ENCODE measurements at regions not wholly inside any gene's neighbourhood (a gene's known extent, or its start where the extent isn't known, plus 50 kb on each side); places are given as distances from the start of the nearest gene placed in this dataset.

GRCh38 chr10:20958225-20958624 is 61.1 kb upstream of the NEBL start:
- H3K27ac ChIP-seq = no peak overlapping the region
- no peak for TF ChIP-seq ZFX (IDR thresholded peaks at IDR 0.05; ENCODE audit: borderline replicate concordance)
- TF ChIP-seq CTCF (IDR thresholded peaks at IDR 0.05) = no peak

GRCh38 chr10:20957744-20958143 is 60.6 kb upstream of the NEBL start:
- no peak for TF ChIP-seq ZFX (IDR thresholded peaks at IDR 0.05; ENCODE audit: borderline replicate concordance)
- no peak for TF ChIP-seq CTCF (IDR thresholded peaks at IDR 0.05)
- H3K27ac ChIP-seq = no peak overlapping the region

GRCh38 chr10:20956843-20957242 is 59.7 kb upstream of the NEBL start:
- H3K27ac ChIP-seq = no peak overlapping the region
- no peak for TF ChIP-seq CTCF (IDR thresholded peaks at IDR 0.05)
- TF ChIP-seq ZFX (IDR thresholded peaks at IDR 0.05; ENCODE audit: borderline replicate concordance) = no peak

GRCh38 chr10:20955355-20955893 is 58.3 kb upstream of the NEBL start:
- no peak for TF ChIP-seq CTCF (IDR thresholded peaks at IDR 0.05)
- no peak for TF ChIP-seq ZFX (IDR thresholded peaks at IDR 0.05; ENCODE audit: borderline replicate concordance)
- no peak overlapping the region for H3K27ac ChIP-seq

- H3K27ac ChIP-seq = no peak overlapping the region
- TF ChIP-seq CTCF (IDR thresholded peaks at IDR 0.05) = no peak
- no peak for TF ChIP-seq ZFX (IDR thresholded peaks at IDR 0.05; ENCODE audit: borderline replicate concordance)
Observed at GRCh38 chr10:20954519-20954918, 57.4 kb upstream of the NEBL start.

- TF ChIP-seq CTCF (IDR thresholded peaks at IDR 0.05) (no peak), ZFX (IDR thresholded peaks at IDR 0.05; ENCODE audit: borderline replicate concordance) (no peak)
- no peak overlapping the region for H3K27ac ChIP-seq
Observed at GRCh38 chr10:20953120-20953519, 56.0 kb upstream of the NEBL start.

- no peak overlapping the region for H3K27ac ChIP-seq
Observed at GRCh38 chr10:20949967-20950366, 52.9 kb upstream of the NEBL start.

More at GRCh38 chr10:20949967-20950366, 52.9 kb upstream of the NEBL start:
- TF ChIP-seq ZFX (IDR thresholded peaks at IDR 0.05; ENCODE audit: borderline replicate concordance) (no peak), CTCF (IDR thresholded peaks at IDR 0.05) (no peak)
